Hepatocyte (in vitro differentiated cells): ENCODE measurements at regions not wholly inside any gene's neighbourhood (a gene's known extent, or its start where the extent isn't known, plus 50 kb on each side); places are given as distances from the start of the nearest gene placed in this dataset.
"Not testable (repeated sequence)": the region's sequence is repeated elsewhere in the genome, so short reads cannot be mapped to it uniquely, and the experiment has no call there.

Source experiments
- DNase-seq: peaks from one replicate; pipeline ENCODE4 v3.0.0-alpha.2; 2016; ENCODE audit warnings: low spot score
- H2AFZ ChIP-seq: fragments of 200-600 bp; sonication (generic); 2 replicates; pipeline ENCODE4 v1.6.0; 2016; ENCODE audit warnings: antibody characterized with exemption, mild to moderate bottlenecking
- H3K27ac ChIP-seq: fragments of 200-600 bp; sonication (generic); 2 replicates; pipeline ENCODE4 v1.5.1; 2016; ENCODE audit warnings: mild to moderate bottlenecking
- H3K27me3 ChIP-seq: fragments of 200-600 bp; sonication (generic); 2 replicates; pipeline ENCODE4 v1.6.1; 2016
- H3K36me3 ChIP-seq: fragments of 200-600 bp; sonication (generic); replicated peaks from 2 replicates; pipeline ENCODE4 v1.5.1; 2016; ENCODE audit warnings: low read depth; ENCODE audit not compliant: insufficient read depth
- H3K4me1 ChIP-seq: fragments of 200-600 bp; sonication (generic); 2 replicates; pipeline ENCODE4 v1.5.1; 2016; ENCODE audit warnings: mild to moderate bottlenecking, moderate library complexity; ENCODE audit not compliant: insufficient read depth
- H3K4me2 ChIP-seq: fragments of 200-600 bp; sonication (generic); 2 replicates; pipeline ENCODE4 v1.6.0; 2016
- H3K4me3 ChIP-seq: fragments of 200-600 bp; sonication (generic); 2 replicates; pipeline ENCODE4 v1.5.1; 2016; ENCODE audit warnings: mild to moderate bottlenecking
- H3K79me2 ChIP-seq: fragments of 200-600 bp; sonication (generic); 2 replicates; pipeline ENCODE4 v1.6.0; 2017; ENCODE audit warnings: mild to moderate bottlenecking
- H3K9me2 ChIP-seq: fragments of 200-600 bp; sonication (generic); replicated peaks from 2 replicates; pipeline ENCODE4 v1.6.0; 2017; ENCODE audit warnings: mild to moderate bottlenecking; ENCODE audit not compliant: insufficient read depth
- H3K9me3 ChIP-seq: fragments of 200-600 bp; sonication (generic); 2 replicates; pipeline ENCODE4 v1.5.1; 2016; ENCODE audit warnings: low read depth, mild to moderate bottlenecking
- H4K20me1 ChIP-seq: fragments of 200-600 bp; sonication (generic); 2 replicates; pipeline ENCODE4 v1.6.0; 2016; ENCODE audit warnings: mild to moderate bottlenecking; ENCODE audit not compliant: insufficient read depth, poor library complexity, severe bottlenecking
- CTCF ChIP-seq: fragments of 200-600 bp; sonication (generic); IDR thresholded peaks from 2 replicates; pipeline ENCODE4 v1.5.1; 2016; ENCODE audit warnings: antibody characterized with exemption, mild to moderate bottlenecking; ENCODE audit not compliant: poor library complexity
- EZH2 ChIP-seq: fragments of 200-600 bp; sonication (generic); IDR thresholded peaks from 2 replicates; pipeline ENCODE4 v1.6.1; 2016; ENCODE audit warnings: antibody characterized with exemption, mild to moderate bottlenecking, borderline replicate concordance
- EZH2phosphoT487 ChIP-seq: fragments of 200-600 bp; sonication (generic); IDR thresholded peaks from one replicate; pipeline ENCODE4 v1.6.1; 2018; ENCODE audit warnings: antibody characterized with exemption, mild to moderate bottlenecking, low read depth, moderate library complexity; ENCODE audit not compliant: unreplicated experiment, severe bottlenecking
- WGBS: methylation state at CpG from one replicate; pipeline ENCODE4 v1.1.6; 2016; ENCODE audit warnings: low lambda C conversion rate; ENCODE audit errors: missing lambda C conversion rate; 5-methylcytosine and 5-hydroxymethylcytosine counted together

DNA sequence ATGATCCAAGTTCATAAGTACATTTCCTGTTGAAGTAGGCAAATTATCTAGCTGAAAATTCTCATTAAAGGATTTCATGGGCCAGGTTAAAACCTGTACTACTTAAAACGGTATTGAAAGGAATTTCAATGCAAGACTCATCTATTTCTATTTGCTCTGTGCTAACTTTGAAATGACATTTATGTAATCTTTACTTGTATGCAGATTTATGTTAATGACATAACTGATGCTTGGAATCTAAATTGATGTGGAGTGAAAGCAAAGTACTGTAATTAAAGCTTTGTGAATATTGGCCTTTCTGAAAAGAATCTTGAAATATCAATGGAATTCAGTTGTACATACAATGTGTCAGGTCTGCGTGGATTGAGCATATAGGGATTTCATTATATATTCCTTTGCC is 390.0 kb downstream of the CPS1 start:
- no peak for DNase-seq
- H3K36me3 ChIP-seq: no peaks in the 10 kb centered on the region
- H3K79me2 ChIP-seq: no peaks in the 10 kb centered on the region
- WGBS: 74% methylated on average over 2 of the region's 2 CpGs
- no peaks in the 10 kb centered on the region for H3K4me1 ChIP-seq
- TF ChIP-seq CTCF (no peak), EZH2phosphoT487 (no peak), EZH2 (no peak)
- no peak overlapping the region for H3K4me2 ChIP-seq
- H4K20me1 ChIP-seq: no peaks in the 10 kb centered on the region
- no peaks in the 10 kb centered on the region for H3K9me3 ChIP-seq
- H3K27ac ChIP-seq: no peak overlapping the region
- H2AFZ ChIP-seq: no peak overlapping the region
- H3K4me3 ChIP-seq: no peak overlapping the region
- H3K9me2 ChIP-seq: no peaks in the 10 kb centered on the region
- H3K27me3 ChIP-seq: no peaks in the 10 kb centered on the region

GRCh38 chr2:210950434-210951060 is 394.1 kb downstream of the CPS1 start:
- WGBS: 97% methylated on average over 6 of the region's 41 CpGs
- not testable (repeated sequence) for H3K9me3 ChIP-seq, H3K4me1 ChIP-seq, H3K4me2 ChIP-seq, H2AFZ ChIP-seq, H3K79me2 ChIP-seq, H3K4me3 ChIP-seq, DNase-seq, H3K36me3 ChIP-seq, H3K27ac ChIP-seq, H4K20me1 ChIP-seq, H3K27me3 ChIP-seq, H3K9me2 ChIP-seq

DNA sequence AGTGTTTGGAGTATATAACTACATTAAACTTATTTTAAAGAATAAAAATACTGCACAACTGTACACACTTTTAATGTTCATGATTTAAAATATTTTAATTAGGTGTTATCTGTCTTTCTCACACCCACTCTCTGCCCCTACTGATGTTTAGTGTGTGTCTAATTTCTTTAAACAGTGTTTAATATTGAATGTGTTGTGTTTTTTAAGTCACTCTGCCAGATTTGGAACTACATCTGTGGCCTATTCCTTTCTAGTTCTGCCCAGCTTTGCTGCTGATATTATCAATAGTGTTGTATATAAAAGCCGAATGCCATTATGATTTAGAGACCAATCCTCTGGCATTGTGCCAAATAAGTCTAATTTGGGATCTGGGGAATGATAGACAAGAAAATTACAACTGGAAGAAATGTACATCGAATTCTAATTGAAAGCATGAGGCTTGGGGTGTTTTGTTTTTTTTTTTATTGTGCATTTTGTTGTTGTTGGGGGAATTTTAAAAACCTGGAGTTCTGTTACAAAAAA is 398.0 kb downstream of the CPS1 start:
- no peak overlapping the region for H3K27ac ChIP-seq
- H3K9me3 ChIP-seq: no peaks in the 10 kb centered on the region
- no peak overlapping the region for H3K4me3 ChIP-seq
- H3K36me3 ChIP-seq: no peaks in the 10 kb centered on the region
- H2AFZ ChIP-seq: no peak overlapping the region
- no peak for TF ChIP-seq EZH2
- no peak for TF ChIP-seq CTCF
- no peak for TF ChIP-seq EZH2phosphoT487
- no peaks in the 10 kb centered on the region for H3K79me2 ChIP-seq
- no peaks in the 10 kb centered on the region for H4K20me1 ChIP-seq
- H3K27me3 ChIP-seq: no peaks in the 10 kb centered on the region
- H3K4me2 ChIP-seq: no peak overlapping the region
- WGBS: 67% methylated on average over 2 of the region's 2 CpGs
- H3K4me1 ChIP-seq: no peaks in the 10 kb centered on the region
- H3K9me2 ChIP-seq: no peaks in the 10 kb centered on the region
- DNase-seq: no peak

DNA sequence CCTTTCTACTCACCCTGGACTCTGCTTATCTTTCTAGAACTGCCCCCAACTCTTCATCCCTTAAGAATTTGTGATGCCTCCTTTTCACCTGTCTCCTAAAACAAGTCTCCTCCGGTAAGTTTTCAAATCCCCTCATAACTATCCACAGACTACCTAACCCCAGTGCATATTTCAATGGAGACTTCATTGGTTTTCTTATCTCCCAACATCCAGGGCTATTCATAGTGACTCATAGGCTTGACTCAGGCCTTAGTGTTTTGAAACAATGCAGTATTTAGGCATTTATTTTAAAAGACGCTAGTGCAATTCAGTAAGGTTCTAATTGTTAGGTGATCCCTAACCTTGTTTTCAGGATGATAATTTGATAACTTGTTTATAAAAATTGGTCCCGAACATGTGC is 399.2 kb downstream of the CPS1 start:
- Histone ChIP-seq H4K20me1 (no peaks in the 10 kb centered on the region), H3K36me3 (no peaks in the 10 kb centered on the region), H3K9me3 (no peaks in the 10 kb centered on the region), H2AFZ (no peak overlapping the region), H3K27me3 (no peaks in the 10 kb centered on the region), H3K4me1 (no peaks in the 10 kb centered on the region), H3K4me3 (no peak overlapping the region), H3K4me2 (no peak overlapping the region), H3K9me2 (no peaks in the 10 kb centered on the region), H3K79me2 (no peaks in the 10 kb centered on the region), H3K27ac (no peak overlapping the region)
- no peak for TF ChIP-seq CTCF
- no peak for TF ChIP-seq EZH2phosphoT487
- TF ChIP-seq EZH2: no peak
- DNase-seq: peak; percentile 9
- 57% methylated on average over 3 of the region's 3 CpGs for WGBS
